ENCODE measurements at regions not wholly inside any gene's neighbourhood (a gene's known extent, or its start where the extent isn't known, plus 50 kb on each side); places are given as distances from the start of the nearest gene placed in this dataset.

GRCh38 chr18:55781481-55781957 lies 193.5 kb upstream of the TCF4 start (continued):
- peak; percentile 80 to 83 for TF ChIP-seq RAD21 (CRISPR knock-in tag; conservative IDR thresholded peaks at IDR 0.05 in 1 of 2, IDR thresholded peaks at IDR 0.05 in 1 of 2)
- no peak for TF ChIP-seq ERF (CRISPR knock-in tag; IDR thresholded peaks at IDR 0.05)
- peak; percentile 60 for TF ChIP-seq SMC3 (conservative IDR thresholded peaks at IDR 0.05; ENCODE audit: insufficient read depth, low read depth, low read length)
- no peak for TF ChIP-seq RBM14 (IDR thresholded peaks at IDR 0.05; ENCODE audit: borderline replicate concordance, insufficient read depth, low read depth, low read length)
- no peak for TF ChIP-seq PRDM10 (IDR thresholded peaks at IDR 0.05; ENCODE audit: partially characterized antibody)
- 0 out of 2 replicates have a peak, but pooled peaks have one; percentile 15 for TF ChIP-seq FOXJ3 (CRISPR knock-in tag; IDR thresholded peaks at IDR 0.05)
- no peak for TF ChIP-seq ZZZ3 (IDR thresholded peaks at IDR 0.05)
- TF ChIP-seq TFAP4 (CRISPR knock-in tag; IDR thresholded peaks at IDR 0.05; ENCODE audit: borderline replicate concordance): no peak
- TF ChIP-seq TSC22D4 (tag; IDR thresholded peaks at IDR 0.05): no peak
- no peak for TF ChIP-seq HNRNPLL (IDR thresholded peaks at IDR 0.05; ENCODE audit: low read depth, low read length, poor library complexity, severe bottlenecking)
- no peak for TF ChIP-seq ZKSCAN1 (IDR thresholded peaks at IDR 0.05; ENCODE audit: low read depth, low read length)
- TF ChIP-seq ZNF311 (CRISPR knock-in tag; IDR thresholded peaks at IDR 0.05): no peak
- no peak for TF ChIP-seq TRIM28 (IDR thresholded peaks at IDR 0.05)
- TF ChIP-seq CC2D1A (IDR thresholded peaks at IDR 0.05): 0 out of 2 replicates have a peak, but pooled peaks have one; percentile 15
- no peak for TF ChIP-seq NCOR1 (IDR thresholded peaks at IDR 0.05)
- TF ChIP-seq FOS (IDR thresholded peaks at IDR 0.05; ENCODE audit: extremely low read depth, insufficient read length): no peak
